ENCODE measurements at regions not wholly inside any gene's neighbourhood (a gene's known extent, or its start where the extent isn't known, plus 50 kb on each side); places are given as distances from the start of the nearest gene placed in this dataset.

DNA sequence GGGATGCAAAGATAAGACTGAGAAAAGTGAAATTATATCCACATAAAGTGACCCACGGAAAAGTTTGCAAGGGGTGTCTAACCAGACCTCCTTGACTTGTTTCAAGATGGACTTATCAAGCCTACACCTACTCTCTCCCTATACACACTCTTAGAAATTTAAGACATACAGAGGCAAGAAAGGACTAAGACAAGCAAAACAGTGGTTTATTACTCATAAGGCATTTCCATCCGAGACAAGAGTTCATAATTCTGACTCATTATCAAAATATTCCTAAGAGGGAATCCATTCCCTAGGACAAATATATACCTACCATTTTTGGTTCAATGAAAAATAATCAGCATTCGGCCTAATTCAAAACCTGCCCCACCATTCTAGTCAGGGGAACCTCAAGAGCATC lies 232.6 kb upstream of the GPC6 start:
- Histone ChIP-seq H3K4me2 (no peak overlapping the region), H3K36me3 (ENCODE audit: low read depth) (no peaks in the 10 kb centered on the region), H3K9me3 (ENCODE audit: insufficient read depth, low read depth) (no peaks in the 10 kb centered on the region), H4K20me1 (ENCODE audit: insufficient read depth) (no peaks in the 10 kb centered on the region), H3F3A (ENCODE audit: insufficient read depth, low read depth) (no peaks in the 10 kb centered on the region), H2AFZ (no peak overlapping the region), H3K4me3 (no peak overlapping the region), H3K79me2 (ENCODE audit: low read depth) (no peaks in the 10 kb centered on the region), H3K4me1 (replicated peaks; ENCODE audit: insufficient read depth) (no peaks in the 10 kb centered on the region), H3K27me3 (ENCODE audit: insufficient read depth, low read depth) (no peaks in the 10 kb centered on the region), H3K27ac (no peak overlapping the region), H3K9me2 (ENCODE audit: insufficient read depth) (no peaks in the 10 kb centered on the region)
- DNase-seq: no peak
- no peak for TF ChIP-seq EZH2 (IDR thresholded peaks at IDR 0.05; ENCODE audit: low read depth)
- TF ChIP-seq, protein P1, sequence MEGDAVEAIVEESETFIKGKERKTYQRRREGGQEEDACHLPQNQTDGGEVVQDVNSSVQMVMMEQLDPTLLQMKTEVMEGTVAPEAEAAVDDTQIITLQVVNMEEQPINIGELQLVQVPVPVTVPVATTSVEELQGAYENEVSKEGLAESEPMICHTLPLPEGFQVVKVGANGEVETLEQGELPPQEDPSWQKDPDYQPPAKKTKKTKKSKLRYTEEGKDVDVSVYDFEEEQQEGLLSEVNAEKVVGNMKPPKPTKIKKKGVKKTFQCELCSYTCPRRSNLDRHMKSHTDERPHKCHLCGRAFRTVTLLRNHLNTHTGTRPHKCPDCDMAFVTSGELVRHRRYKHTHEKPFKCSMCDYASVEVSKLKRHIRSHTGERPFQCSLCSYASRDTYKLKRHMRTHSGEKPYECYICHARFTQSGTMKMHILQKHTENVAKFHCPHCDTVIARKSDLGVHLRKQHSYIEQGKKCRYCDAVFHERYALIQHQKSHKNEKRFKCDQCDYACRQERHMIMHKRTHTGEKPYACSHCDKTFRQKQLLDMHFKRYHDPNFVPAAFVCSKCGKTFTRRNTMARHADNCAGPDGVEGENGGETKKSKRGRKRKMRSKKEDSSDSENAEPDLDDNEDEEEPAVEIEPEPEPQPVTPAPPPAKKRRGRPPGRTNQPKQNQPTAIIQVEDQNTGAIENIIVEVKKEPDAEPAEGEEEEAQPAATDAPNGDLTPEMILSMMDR (conservative IDR thresholded peaks at IDR 0.05): no peak
- ChIA-PET CTCF (no interaction called here), POLR2A (ENCODE audit: unreplicated experiment) (no interaction called here)
- intact Hi-C loops (cut with micrococcal nuclease; ENCODE audit: unreplicated experiment): no loop called here
- BruUV-seq (replicated peaks): no TSS peak

DNA sequence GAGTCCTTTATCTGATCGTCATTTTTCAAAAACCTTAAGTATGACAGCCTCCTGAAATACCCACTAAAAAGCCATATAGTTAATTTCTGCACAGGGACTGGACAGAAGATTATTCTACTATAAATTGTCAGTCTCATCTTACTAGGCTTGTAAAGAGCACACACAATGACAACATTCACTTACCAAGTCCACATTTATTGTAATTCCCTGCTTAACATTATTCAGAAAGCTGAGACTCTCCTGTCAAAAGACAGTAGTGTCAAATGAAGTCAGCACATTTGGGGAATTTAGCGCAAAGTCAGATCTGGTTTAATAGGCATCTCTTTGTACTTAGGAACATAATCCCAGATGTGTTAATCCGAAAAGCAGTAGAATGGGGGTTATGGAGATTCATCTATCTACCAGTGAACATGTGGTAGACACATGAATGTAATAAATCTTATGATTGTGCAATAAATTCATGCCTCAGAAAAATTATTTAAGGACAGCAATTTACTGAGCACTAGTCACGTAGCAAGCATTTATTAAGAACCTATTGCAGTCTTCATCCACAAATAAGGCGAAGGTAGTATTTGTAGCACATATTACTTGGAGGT lies 224.6 kb upstream of the GPC6 start:
- Histone ChIP-seq H3K79me2 (ENCODE audit: low read depth) (no peaks in the 10 kb centered on the region), H4K20me1 (ENCODE audit: insufficient read depth) (no peaks in the 10 kb centered on the region), H2AFZ (no peak overlapping the region), H3K9me3 (ENCODE audit: insufficient read depth, low read depth) (no peaks in the 10 kb centered on the region), H3K4me1 (replicated peaks; ENCODE audit: insufficient read depth) (no peaks in the 10 kb centered on the region), H3K27me3 (ENCODE audit: insufficient read depth, low read depth) (no peaks in the 10 kb centered on the region), H3K9me2 (ENCODE audit: insufficient read depth) (no peaks in the 10 kb centered on the region), H3K4me2 (no peak overlapping the region), H3K4me3 (no peak overlapping the region), H3F3A (ENCODE audit: insufficient read depth, low read depth) (no peaks in the 10 kb centered on the region), H3K36me3 (ENCODE audit: low read depth) (no peaks in the 10 kb centered on the region), H3K27ac (no peak overlapping the region)
- no TSS peak for BruUV-seq (replicated peaks)
- CTCF ChIA-PET: no interaction called here
- POLR2A ChIA-PET (ENCODE audit: unreplicated experiment): no interaction called here
- intact Hi-C loops (cut with micrococcal nuclease; ENCODE audit: unreplicated experiment): no loop called here
- no peak for TF ChIP-seq EZH2 (IDR thresholded peaks at IDR 0.05; ENCODE audit: low read depth)
- TF ChIP-seq, protein P1 (conservative IDR thresholded peaks at IDR 0.05): no peak
- no peak for DNase-seq

DNA sequence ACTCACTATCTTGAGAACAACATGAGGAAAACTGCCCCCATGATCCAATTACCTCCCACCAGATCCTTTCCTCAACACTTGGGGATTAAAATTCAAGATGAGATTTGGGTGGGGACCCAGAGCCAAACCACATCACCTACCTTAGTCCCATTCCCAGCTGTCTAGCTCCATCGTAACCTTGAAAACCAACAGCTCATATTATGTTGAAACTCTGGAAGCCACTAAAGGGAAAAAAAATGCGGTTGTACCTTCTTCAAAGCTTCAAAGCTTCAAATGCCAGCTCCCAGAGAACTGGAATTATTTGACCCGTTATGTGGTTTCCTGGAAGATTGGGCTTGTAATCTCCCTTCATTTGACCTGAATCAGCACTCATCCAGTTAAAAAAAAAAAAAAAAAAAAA lies 223.1 kb upstream of the GPC6 start:
- H3K36me3 ChIP-seq (ENCODE audit: low read depth): no peaks in the 10 kb centered on the region
- TF ChIP-seq, protein P1 (conservative IDR thresholded peaks at IDR 0.05): no peak
- no peak for TF ChIP-seq EZH2 (IDR thresholded peaks at IDR 0.05; ENCODE audit: low read depth)
- H3K4me3 ChIP-seq: no peak overlapping the region
- no peaks in the 10 kb centered on the region for H3K9me3 ChIP-seq (ENCODE audit: insufficient read depth, low read depth)
- H3K79me2 ChIP-seq (ENCODE audit: low read depth): no peaks in the 10 kb centered on the region
- DNase-seq: no peak
- ChIA-PET POLR2A (ENCODE audit: unreplicated experiment) (no interaction called here), CTCF (no interaction called here)
- no peak overlapping the region for H3K4me2 ChIP-seq
- no peak overlapping the region for H2AFZ ChIP-seq
- H3F3A ChIP-seq (ENCODE audit: insufficient read depth, low read depth): no peaks in the 10 kb centered on the region
- BruUV-seq (replicated peaks): no TSS peak
- H3K9me2 ChIP-seq (ENCODE audit: insufficient read depth): no peaks in the 10 kb centered on the region
- no peaks in the 10 kb centered on the region for H3K4me1 ChIP-seq (replicated peaks; ENCODE audit: insufficient read depth)
- H3K27ac ChIP-seq: no peak overlapping the region
- intact Hi-C loops (cut with micrococcal nuclease; ENCODE audit: unreplicated experiment): no loop called here
- H3K27me3 ChIP-seq (ENCODE audit: insufficient read depth, low read depth): no peaks in the 10 kb centered on the region
- no peaks in the 10 kb centered on the region for H4K20me1 ChIP-seq (ENCODE audit: insufficient read depth)
